ENCODE measurements at regions not wholly inside any gene's neighbourhood (a gene's known extent, or its start where the extent isn't known, plus 50 kb on each side); places are given as distances from the start of the nearest gene placed in this dataset.

- H3K4me3 ChIP-seq = no peak overlapping the region
- TF ChIP-seq POLR2A (IDR thresholded peaks at IDR 0.05) = no peak
- no peak for TF ChIP-seq CTCF (IDR thresholded peaks at IDR 0.05)
- no peaks in the 10 kb centered on the region for H3K9me3 ChIP-seq (replicated peaks in 1 of 3)
- H3K27me3 ChIP-seq = no peaks in the 10 kb centered on the region
- H3K27ac ChIP-seq = no peak overlapping the region
- H3K36me3 ChIP-seq (replicated peaks in 1 of 2) = no peaks in the 10 kb centered on the region
- intact Hi-C loops (cut with DNase I) = no loop called here
- no peaks in the 10 kb centered on the region for H3K4me1 ChIP-seq (replicated peaks in 1 of 2)
- DNase-seq = no peak
These were observed 219.9 kb upstream of the NECTIN3 start for GRCh38 chr3:110851736-110852135.

GRCh38 chr3:110855207-110855606 is 216.4 kb upstream of the NECTIN3 start:
- Histone ChIP-seq H3K4me3 (no peak overlapping the region), H3K36me3 (replicated peaks in 1 of 2) (no peaks in the 10 kb centered on the region), H3K27me3 (no peaks in the 10 kb centered on the region), H3K9me3 (replicated peaks in 1 of 3) (no peaks in the 10 kb centered on the region), H3K4me1 (replicated peaks in 1 of 2) (no peaks in the 10 kb centered on the region), H3K27ac (no peak overlapping the region)
- intact Hi-C loops (cut with DNase I) = no loop called here
- WGBS, 4 donors = 49 to 86% (median 61%) methylated on average over 2 of the region's 2 CpGs
- TF ChIP-seq POLR2A (IDR thresholded peaks at IDR 0.05) = no peak
- no peak for TF ChIP-seq CTCF (IDR thresholded peaks at IDR 0.05)
- DNase-seq = no peak

GRCh38 chr3:110856916-110857315 is 214.7 kb upstream of the NECTIN3 start:
- TF ChIP-seq POLR2A (IDR thresholded peaks at IDR 0.05) (no peak), CTCF (IDR thresholded peaks at IDR 0.05) (no peak)
- Histone ChIP-seq H3K27ac (no peak overlapping the region), H3K4me3 (no peak overlapping the region), H3K4me1 (replicated peaks in 1 of 2) (no peaks in the 10 kb centered on the region), H3K9me3 (replicated peaks in 1 of 3) (no peaks in the 10 kb centered on the region), H3K36me3 (replicated peaks in 1 of 2) (no peaks in the 10 kb centered on the region), H3K27me3 (no peaks in the 10 kb centered on the region)
- intact Hi-C loops (cut with DNase I) = no loop called here
- 60 to 89% (median 79%) methylated on average over 2 of the region's 2 CpGs for WGBS, 4 donors
- no peak for DNase-seq

GRCh38 chr3:110858549-110858948 is 213.1 kb upstream of the NECTIN3 start:
- Histone ChIP-seq H3K4me3 (no peak overlapping the region), H3K9me3 (replicated peaks in 1 of 3) (no peaks in the 10 kb centered on the region), H3K36me3 (replicated peaks in 1 of 2) (no peaks in the 10 kb centered on the region), H3K4me1 (replicated peaks in 1 of 2) (no peaks in the 10 kb centered on the region), H3K27ac (no peak overlapping the region), H3K27me3 (no peaks in the 10 kb centered on the region)
- no peak for DNase-seq
- TF ChIP-seq CTCF (IDR thresholded peaks at IDR 0.05) (no peak), POLR2A (IDR thresholded peaks at IDR 0.05) (no peak)
- WGBS, 4 donors = 71 to 76% (median 74%) methylated on average over 4 of the region's 4 CpGs
- intact Hi-C loops (cut with DNase I) = no loop called here
